GM12878 (cell line): ENCODE measurements at regions not wholly inside any gene's neighbourhood (a gene's known extent, or its start where the extent isn't known, plus 50 kb on each side); places are given as distances from the start of the nearest gene placed in this dataset.
A peak's percentile ranks its signal among the peaks of the same experiment; 100 is the strongest.

Experiments
- ATAC-seq: fragments of 200-7000 bp; cut with Tn5 transposase; 3 replicates; pipeline ENCODE4 v1.9.1; 2020; ENCODE audit warnings: mild to moderate bottlenecking, moderate library complexity
- BruUV-seq: library from RNA; stranded (reverse); fragments of 400-500 nt; replicated peaks from 2 replicates; lab custom pipeline; 2021; lab: Mats Ljungman, UMichigan
- CTCF ChIA-PET: fragments of 300-600 bp; sonication (Branson Sonifier 250); formaldehyde crosslinking; extraction: SDS; loops from one replicate; lab custom pipeline; 2021; ENCODE audit warnings: inconsistent platforms; lab: Yijun Ruan, JAX
- POLR2A ChIA-PET: fragments of 350-600 bp; formaldehyde crosslinking; extraction: SDS; loops from one replicate; lab custom pipeline; 2021; ENCODE audit warnings: inconsistent platforms; lab: Charles Lee
- RAD21 ChIA-PET: fragments of 300-600 bp; sonication (Branson Sonifier 250); formaldehyde crosslinking; loops from one replicate; lab custom pipeline; 2023; ENCODE audit warnings: antibody characterized with exemption; ENCODE audit not compliant: unreplicated experiment; lab: Charles Lee
- SMC1A ChIA-PET: fragments of 300-600 bp; sonication (Branson Sonifier 250); formaldehyde crosslinking; loops from one replicate; lab custom pipeline; 2023; ENCODE audit not compliant: unreplicated experiment, uncharacterized antibody; lab: Charles Lee
- DNase-seq: peaks from one replicate; pipeline ENCODE4 v3.0.0-alpha.2; 2011; ENCODE audit warnings: low read depth, low spot score
- FAIRE-seq: peaks from 3 replicates; lab custom pipeline; 2011; peaks lifted over from hg19 to GRCh38; lab: Jason Lieb, UNC
- H2AFZ ChIP-seq: 2 replicates; pipeline ENCODE4 v1.6.0; 2011; ENCODE audit warnings: low read depth, low read length, control low read depth; ENCODE audit not compliant: control insufficient read depth
- H3K27ac ChIP-seq: 2 replicates; pipeline ENCODE4 v1.5.1; 2011; ENCODE audit warnings: control low read depth; ENCODE audit not compliant: control insufficient read depth, insufficient read depth
- H3K27me3 ChIP-seq, 2 experiments: replicated peaks in 1 of 2; 2 replicates each; pipeline versions ENCODE4 v1.6.0 to v1.6.1; 2011; ENCODE audit warnings: low read length in 1 of 2; ENCODE audit not compliant: control insufficient read depth in 2 of 2, insufficient read depth in 2 of 2
- H3K36me3 ChIP-seq, 2 experiments: 2 replicates each; pipeline ENCODE4 v1.5.1; 2011; ENCODE audit warnings: low read length in 1 of 2; ENCODE audit not compliant: control insufficient read depth in 2 of 2, insufficient read depth in 2 of 2
- H3K4me1 ChIP-seq: 2 replicates; pipeline ENCODE4 v1.6.1; 2011; ENCODE audit warnings: mild to moderate bottlenecking, low read length, moderate library complexity, mixed read lengths; ENCODE audit not compliant: control insufficient read depth, insufficient read depth
- H3K4me2 ChIP-seq: 2 replicates; pipeline ENCODE4 v1.6.0; 2011; ENCODE audit warnings: control low read depth; ENCODE audit not compliant: control insufficient read depth, insufficient read depth
- H3K4me3 ChIP-seq: fragments of 200-600 bp; sonication (generic); 2 replicates; pipeline ENCODE4 v1.5.1; 2016
- H3K79me2 ChIP-seq: 2 replicates; pipeline ENCODE4 v1.6.0; 2011; ENCODE audit warnings: low read length; ENCODE audit not compliant: control insufficient read depth, insufficient read depth
- H3K9ac ChIP-seq: 2 replicates; pipeline ENCODE4 v1.8.0; 2011; ENCODE audit warnings: low read length, control low read depth, mixed read lengths; ENCODE audit not compliant: control insufficient read depth, insufficient read depth
- H3K9me3 ChIP-seq: replicated peaks from 3 replicates; pipeline ENCODE4 v1.5.1; 2011; ENCODE audit warnings: mild to moderate bottlenecking, low read length; ENCODE audit not compliant: control insufficient read depth, insufficient read depth
- H4K20me1 ChIP-seq: 2 replicates; pipeline ENCODE4 v1.6.0; 2011; ENCODE audit not compliant: control insufficient read depth, insufficient read depth
- BHLHE40 ChIP-seq, 2 experiments: fragments of 450-650 bp in 1 of 2; IDR thresholded peaks; 2 replicates each; pipeline ENCODE4 v1.6.1; 2011 to 2017; ENCODE audit warnings: low read depth in 2 of 2, borderline replicate concordance in 1 of 2, improper control_type of control experiment in 1 of 2, low read length in 1 of 2, mild to moderate bottlenecking in 1 of 2
- BMI1 ChIP-seq: fragments of 450-650 bp; IDR thresholded peaks from 2 replicates; pipeline ENCODE4 v1.6.1; 2016; ENCODE audit warnings: mild to moderate bottlenecking, moderate library complexity, borderline replicate concordance
- CBX3 ChIP-seq: fragments of 200-600 bp; sonication (generic); IDR thresholded peaks from 2 replicates; pipeline ENCODE4 v1.6.1; 2016; ENCODE audit warnings: low read depth, borderline replicate concordance
- CBX5 ChIP-seq: sonication (generic); IDR thresholded peaks from 2 replicates; pipeline ENCODE4 v1.6.1; 2016; ENCODE audit warnings: low read depth, moderate library complexity, mild to moderate bottlenecking, inconsistent platforms
- ELK1 ChIP-seq: IDR thresholded peaks from 2 replicates; pipeline ENCODE4 v1.6.1; 2012; ENCODE audit warnings: low read depth, low read length, improper control_type of control experiment
- GABPA ChIP-seq: IDR thresholded peaks from 2 replicates; pipeline ENCODE4 v1.6.1; 2014; ENCODE audit warnings: antibody characterized with exemption, low read depth, mild to moderate bottlenecking, inconsistent platforms
- HCFC1 ChIP-seq: fragments of 150-350 bp; IDR thresholded peaks from 2 replicates; pipeline ENCODE4 v1.6.1; 2014; ENCODE audit warnings: low read length
- KLF5 ChIP-seq: fragments of 450-650 bp; IDR thresholded peaks from 2 replicates; pipeline ENCODE4 v1.6.1; 2014; ENCODE audit warnings: mild to moderate bottlenecking; ENCODE audit not compliant: partially characterized antibody
- MEF2B ChIP-seq: fragments of 450-650 bp; IDR thresholded peaks from 2 replicates; pipeline ENCODE4 v1.6.1; 2018; ENCODE audit warnings: mild to moderate bottlenecking, moderate library complexity; ENCODE audit not compliant: partially characterized antibody, poor library complexity, severe bottlenecking
- MTA2 ChIP-seq: fragments of 450-650 bp; IDR thresholded peaks from 2 replicates; pipeline ENCODE4 v1.6.1; 2016; ENCODE audit warnings: low read depth, mild to moderate bottlenecking, moderate library complexity
- NFIC ChIP-seq: IDR thresholded peaks from 2 replicates; pipeline ENCODE4 v1.6.1; 2012; ENCODE audit warnings: low read depth, mild to moderate bottlenecking, inconsistent platforms, low read length, moderate library complexity
- NR2F1 ChIP-seq: fragments of 450-650 bp; conservative IDR thresholded peaks from 2 replicates; pipeline ENCODE4 v1.6.1; 2017; ENCODE audit warnings: mild to moderate bottlenecking
- PAX8 ChIP-seq: fragments of 450-650 bp; IDR thresholded peaks from 2 replicates; pipeline ENCODE4 v1.6.1; 2017; ENCODE audit warnings: mild to moderate bottlenecking, moderate library complexity
- RAD21 ChIP-seq: IDR thresholded peaks from 2 replicates; pipeline ENCODE4 v1.6.1; 2011; ENCODE audit warnings: mild to moderate bottlenecking, low read depth, low read length, moderate library complexity; ENCODE audit not compliant: insufficient read depth
- SIN3A ChIP-seq: IDR thresholded peaks from 2 replicates; pipeline ENCODE4 v1.6.1; 2012; ENCODE audit warnings: low read depth, low read length, improper control_type of control experiment
- SMAD5 ChIP-seq: IDR thresholded peaks from 2 replicates; pipeline ENCODE4 v1.6.1; 2016; ENCODE audit warnings: antibody characterized with exemption, low read depth
- SMARCA5 ChIP-seq: fragments of 450-650 bp; IDR thresholded peaks from 2 replicates; pipeline ENCODE4 v1.6.1; 2017; ENCODE audit warnings: mild to moderate bottlenecking
- SMC3 ChIP-seq: IDR thresholded peaks from 2 replicates; pipeline ENCODE4 v1.6.1; 2011; ENCODE audit warnings: low read length, improper control_type of control experiment, borderline replicate concordance
- STAT1 ChIP-seq: fragments of 450-650 bp; conservative IDR thresholded peaks from 2 replicates; pipeline ENCODE4 v1.6.1; 2014; ENCODE audit warnings: antibody characterized with exemption, mild to moderate bottlenecking
- ZNF24 ChIP-seq: fragments of 450-650 bp; IDR thresholded peaks from 2 replicates; pipeline ENCODE4 v1.6.1; 2017; ENCODE audit warnings: antibody characterized with exemption, mild to moderate bottlenecking
- ZNF384 ChIP-seq: IDR thresholded peaks from 2 replicates; pipeline ENCODE4 v1.6.1; 2012; ENCODE audit warnings: low read depth, mild to moderate bottlenecking, low read length, improper control_type of control experiment, borderline replicate concordance
- WGBS: methylation state at CpG from one replicate; pipeline ENCODE4 v1.1.6; 2016; ENCODE audit warnings: low lambda C conversion rate; ENCODE audit not compliant: insufficient replicate concordance, insufficient coverage; ENCODE audit errors: missing lambda C conversion rate; 5-methylcytosine and 5-hydroxymethylcytosine counted together
- in situ Hi-C: fragments of 300-500 bp; cut with MboI; formaldehyde crosslinking; loops from 9 replicates; pipeline ENCODE4 v1.14.3; 2018; ENCODE audit warnings: mixed read lengths
- intact Hi-C: fragments of 100-400 bp; cut with micrococcal nuclease; formaldehyde crosslinking; loops from one replicate; pipeline ENCODE4 v1.14.2; 2022; ENCODE audit not compliant: unreplicated experiment
- TF ChIP-seq, protein P1 (sequence below): fragments of 450-650 bp; IDR thresholded peaks from 2 replicates; pipeline ENCODE4 v1.6.1; 2017; ENCODE audit warnings: antibody characterized with exemption, mild to moderate bottlenecking, moderate library complexity

GRCh38 chr1:181189691-181190363, 101.3 kb downstream of the IER5 start:
- intact Hi-C loops: loop anchor here (1.0 to 10.0 kb wide), 4 partner anchors 235 to 865 kb away; no protein-coding TSS in a partner anchor
- peak overlapping the region; percentile 55 for H2AFZ ChIP-seq
- ATAC-seq: peak; percentile 98
- no peaks in the 10 kb centered on the region for H3K79me2 ChIP-seq
- ChIA-PET POLR2A (no interaction called here), SMC1A (interaction anchor here (0.7 to 6.0 kb wide), 8 partner anchors 10 to 746 kb away, joined by 3 to 37 read pairs (median 6); no protein-coding TSS in a partner anchor), CTCF (interaction anchor here (0.6 to 8.0 kb wide), 24 partner anchors 10 to 891 kb away, joined by 3 to 91 read pairs (median 4); no protein-coding TSS in a partner anchor), RAD21 (interaction anchor here (0.6 to 4.8 kb wide), 13 partner anchors 231 to 891 kb away, joined by 3 to 33 read pairs (median 6); no protein-coding TSS in a partner anchor)
- no peak overlapping the region for H3K4me3 ChIP-seq
- H3K27me3 ChIP-seq: no peaks in the 10 kb centered on the region
- H4K20me1 ChIP-seq: no peaks in the 10 kb centered on the region
- no peak for DNase-seq
- H3K9ac ChIP-seq: no peak overlapping the region
- H3K4me2 ChIP-seq: 0 out of 2 replicates have a peak overlapping the region, but pooled peaks have one; percentile 7
- 10% methylated on average over 36 of the region's 40 CpGs for WGBS
- no TSS peak for BruUV-seq
- no peaks in the 10 kb centered on the region for H3K36me3 ChIP-seq
- no peaks in the 10 kb centered on the region for H3K4me1 ChIP-seq
- FAIRE-seq: no peak
- in situ Hi-C loops: loop anchor here (5.0 to 10.0 kb wide), 2 partner anchors 232 to 755 kb away; no protein-coding TSS in a partner anchor
- H3K27ac ChIP-seq: no peak overlapping the region
- no peaks in the 10 kb centered on the region; the same call in 2 of the 3 replicates for H3K9me3 ChIP-seq
- TF ChIP-seq ELK1: peak; percentile 30; the same call in 1 of the 2 replicates
- TF ChIP-seq ZNF384: no peak
- no peak for TF ChIP-seq GABPA
- TF ChIP-seq, protein P1, sequence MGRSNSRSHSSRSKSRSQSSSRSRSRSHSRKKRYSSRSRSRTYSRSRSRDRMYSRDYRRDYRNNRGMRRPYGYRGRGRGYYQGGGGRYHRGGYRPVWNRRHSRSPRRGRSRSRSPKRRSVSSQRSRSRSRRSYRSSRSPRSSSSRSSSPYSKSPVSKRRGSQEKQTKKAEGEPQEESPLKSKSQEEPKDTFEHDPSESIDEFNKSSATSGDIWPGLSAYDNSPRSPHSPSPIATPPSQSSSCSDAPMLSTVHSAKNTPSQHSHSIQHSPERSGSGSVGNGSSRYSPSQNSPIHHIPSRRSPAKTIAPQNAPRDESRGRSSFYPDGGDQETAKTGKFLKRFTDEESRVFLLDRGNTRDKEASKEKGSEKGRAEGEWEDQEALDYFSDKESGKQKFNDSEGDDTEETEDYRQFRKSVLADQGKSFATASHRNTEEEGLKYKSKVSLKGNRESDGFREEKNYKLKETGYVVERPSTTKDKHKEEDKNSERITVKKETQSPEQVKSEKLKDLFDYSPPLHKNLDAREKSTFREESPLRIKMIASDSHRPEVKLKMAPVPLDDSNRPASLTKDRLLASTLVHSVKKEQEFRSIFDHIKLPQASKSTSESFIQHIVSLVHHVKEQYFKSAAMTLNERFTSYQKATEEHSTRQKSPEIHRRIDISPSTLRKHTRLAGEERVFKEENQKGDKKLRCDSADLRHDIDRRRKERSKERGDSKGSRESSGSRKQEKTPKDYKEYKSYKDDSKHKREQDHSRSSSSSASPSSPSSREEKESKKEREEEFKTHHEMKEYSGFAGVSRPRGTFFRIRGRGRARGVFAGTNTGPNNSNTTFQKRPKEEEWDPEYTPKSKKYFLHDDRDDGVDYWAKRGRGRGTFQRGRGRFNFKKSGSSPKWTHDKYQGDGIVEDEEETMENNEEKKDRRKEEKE: no peak
- TF ChIP-seq NR2F1: peak; percentile 63; the same call in 1 of the 2 replicates
- TF ChIP-seq SIN3A: no peak
- peak; percentile 19; the same call in 1 of the 2 replicates for TF ChIP-seq HCFC1
- TF ChIP-seq SMARCA5: peak; percentile 76; the same call in 1 of the 2 replicates
- TF ChIP-seq RAD21: peak; percentile 99
- no peak for TF ChIP-seq BMI1
- no peak for TF ChIP-seq STAT1
- no peak for TF ChIP-seq CBX3
- peak; percentile 96 for TF ChIP-seq SMC3
- no peak for TF ChIP-seq MTA2
- no peak for TF ChIP-seq NFIC
- no peak for TF ChIP-seq PAX8
- TF ChIP-seq CBX5: no peak
- peak in 1 of 2 experiments; percentile 37; a peak in 1 of 4 replicates for TF ChIP-seq BHLHE40 (IDR thresholded peaks at IDR 0.05; ENCODE audit: borderline replicate concordance in 1 of 2, low read depth in 2 of 2, low read length in 1 of 2)
- no peak for TF ChIP-seq KLF5
- TF ChIP-seq MEF2B: peak; percentile 21
- no peak for TF ChIP-seq SMAD5
- TF ChIP-seq ZNF24: 0 out of 2 replicates have a peak, but pooled peaks have one; percentile 32
